ENCODE measurements at regions not wholly inside any gene's neighbourhood (a gene's known extent, or its start where the extent isn't known, plus 50 kb on each side); places are given as distances from the start of the nearest gene placed in this dataset.
A peak's percentile ranks its signal among the peaks of the same experiment; 100 is the strongest.

DNA sequence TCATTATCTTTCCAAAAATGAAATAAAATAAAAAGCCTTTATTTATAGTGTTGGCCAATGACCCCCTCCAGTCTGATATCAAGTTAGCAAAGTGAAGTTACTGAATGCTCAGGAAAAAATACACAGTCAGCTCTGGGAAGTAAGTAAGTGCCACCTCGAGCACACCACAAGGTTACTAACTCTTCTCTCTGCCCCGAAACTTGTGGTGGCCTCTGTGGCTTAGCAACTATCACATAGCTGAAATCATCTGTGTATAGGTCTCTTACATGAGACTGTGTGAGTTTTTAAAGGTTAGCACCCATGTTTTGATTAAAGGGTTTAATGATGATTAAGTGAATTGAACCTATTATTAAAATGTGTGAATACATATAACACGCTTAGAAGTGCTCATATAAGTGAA lies 161.4 kb upstream of the KLF4 start:
- DNase-seq = no peak

GRCh38 chr9:107650321-107650720 lies 160.8 kb upstream of the KLF4 start:
- no peak for DNase-seq

GRCh38 chr9:107648153-107648715 lies 158.7 kb upstream of the KLF4 start:
- no peak for DNase-seq

- DNase-seq = no peak
These were observed 158.0 kb upstream of the KLF4 start for GRCh38 chr9:107647611-107648010.

GRCh38 chr9:107647141-107647540 lies 157.6 kb upstream of the KLF4 start:
- DNase-seq = no peak

GRCh38 chr9:107645464-107645833 lies 155.9 kb upstream of the KLF4 start:
- DNase-seq = no peak

DNA sequence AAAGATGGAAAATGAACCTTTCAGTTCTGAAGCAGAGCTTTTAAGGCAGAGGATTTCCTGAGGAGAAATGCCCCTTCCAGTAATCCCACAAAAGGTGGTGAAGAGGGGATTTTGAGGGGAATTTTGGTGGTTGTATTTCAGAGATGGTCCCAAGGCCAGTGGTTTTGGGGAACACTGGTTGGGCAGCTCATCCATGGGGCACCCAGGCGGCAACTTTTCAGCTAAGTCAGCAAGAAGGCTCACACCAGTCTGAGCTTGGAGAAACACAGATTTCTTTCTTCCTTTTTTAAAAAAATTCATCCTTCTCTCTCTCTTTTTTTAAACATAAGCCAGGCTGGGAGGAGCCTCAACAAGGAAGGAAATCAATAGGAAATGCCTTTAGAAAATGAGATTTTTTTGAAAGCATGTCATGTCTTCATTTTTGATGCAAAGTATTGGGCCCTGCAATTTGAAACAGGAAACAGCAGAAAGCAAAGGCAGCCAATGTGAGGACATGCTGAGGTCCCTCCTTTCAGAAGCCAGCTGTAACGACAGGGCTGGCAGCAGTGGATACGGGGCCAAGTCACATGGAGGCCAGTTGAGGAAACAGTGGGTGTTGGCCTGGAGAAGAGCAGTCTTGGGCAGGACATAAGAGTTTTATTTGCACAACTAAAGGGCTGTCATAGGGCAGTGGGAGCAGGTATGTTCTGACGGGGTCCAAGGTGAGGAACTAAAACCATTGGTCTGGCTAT lies 155.3 kb upstream of the KLF4 start:
- peak; percentile 76 for DNase-seq

- DNase-seq = no peak
These were observed 149.9 kb upstream of the KLF4 start for GRCh38 chr9:107639426-107639825.

GRCh38 chr9:107638521-107639310 lies 149.1 kb upstream of the KLF4 start:
- DNase-seq = peak; percentile 53

GRCh38 chr9:107637421-107638420 lies 148.2 kb upstream of the KLF4 start:
- DNase-seq = peak; percentile 99

GRCh38 chr9:107636571-107637381 lies 147.2 kb upstream of the KLF4 start:
- DNase-seq = no peak

DNA sequence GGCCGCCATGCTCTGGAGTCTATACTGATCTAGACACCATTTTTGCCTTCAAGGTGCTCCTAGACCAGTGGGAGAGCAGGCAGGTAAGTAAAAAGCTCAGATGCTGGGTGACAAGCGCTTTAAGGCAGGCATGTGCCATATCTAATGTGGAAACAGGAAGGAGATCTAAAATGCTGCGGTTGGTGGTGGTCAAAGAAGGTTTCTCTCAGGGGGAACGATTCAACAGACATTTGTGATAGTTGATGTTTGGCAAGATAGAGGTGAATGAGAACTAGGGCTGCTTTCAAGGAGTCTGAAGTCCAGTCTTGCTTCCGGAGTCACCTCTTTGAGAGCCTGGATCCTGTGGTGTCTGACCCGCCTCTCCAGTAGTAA lies 146.2 kb upstream of the KLF4 start:
- DNase-seq = no peak

GRCh38 chr9:107635101-107635802 lies 145.7 kb upstream of the KLF4 start:
- no peak for DNase-seq

- no peak for DNase-seq
These were observed 143.8 kb upstream of the KLF4 start for GRCh38 chr9:107633406-107633805.

GRCh38 chr9:107632661-107633060 lies 143.1 kb upstream of the KLF4 start:
- no peak for DNase-seq

DNA sequence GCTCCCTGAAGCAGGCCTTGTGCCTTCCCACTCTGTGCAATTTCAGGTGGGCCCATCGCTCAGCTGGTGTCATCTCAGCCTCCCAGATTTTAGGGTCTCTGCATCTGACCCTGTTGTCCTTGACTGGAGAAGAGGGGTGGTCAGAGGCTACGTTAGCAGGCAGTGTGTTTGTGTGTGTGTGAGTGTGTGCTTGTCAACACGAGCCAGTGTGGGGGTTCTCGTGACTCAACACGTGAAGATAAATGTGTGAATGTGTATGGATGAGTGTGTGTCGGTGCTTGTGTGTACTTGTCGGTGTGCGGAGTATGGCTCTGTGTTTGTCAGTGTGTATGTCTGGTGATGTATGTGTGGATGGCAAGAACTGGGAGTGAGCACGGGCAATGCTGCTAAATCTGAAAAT lies 142.6 kb upstream of the KLF4 start:
- no peak for DNase-seq

- no peak for DNase-seq
These were observed 142.2 kb upstream of the KLF4 start for GRCh38 chr9:107631788-107632187.

DNA sequence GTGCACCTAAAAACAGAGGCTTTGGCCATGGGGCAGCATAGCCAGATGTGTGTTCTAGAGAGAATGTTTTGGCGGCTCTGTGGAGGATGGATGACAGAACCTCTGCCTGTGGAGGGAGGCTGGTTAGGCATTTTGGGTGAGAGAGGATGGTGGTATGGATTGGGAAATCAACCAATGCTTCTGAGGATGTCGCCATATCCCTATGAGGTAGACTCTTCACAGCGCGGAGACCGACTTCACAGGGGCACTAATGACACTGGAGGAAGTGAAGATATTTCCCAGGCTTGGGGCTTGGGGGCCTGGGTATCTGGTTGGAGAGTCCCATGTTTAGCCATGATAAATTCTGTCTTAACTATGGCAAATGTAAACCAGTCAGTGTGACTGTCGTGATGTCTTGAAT lies 140.6 kb upstream of the KLF4 start:
- no peak for DNase-seq

- no peak for DNase-seq
These were observed 138.9 kb upstream of the KLF4 start for GRCh38 chr9:107628444-107628843.

DNA sequence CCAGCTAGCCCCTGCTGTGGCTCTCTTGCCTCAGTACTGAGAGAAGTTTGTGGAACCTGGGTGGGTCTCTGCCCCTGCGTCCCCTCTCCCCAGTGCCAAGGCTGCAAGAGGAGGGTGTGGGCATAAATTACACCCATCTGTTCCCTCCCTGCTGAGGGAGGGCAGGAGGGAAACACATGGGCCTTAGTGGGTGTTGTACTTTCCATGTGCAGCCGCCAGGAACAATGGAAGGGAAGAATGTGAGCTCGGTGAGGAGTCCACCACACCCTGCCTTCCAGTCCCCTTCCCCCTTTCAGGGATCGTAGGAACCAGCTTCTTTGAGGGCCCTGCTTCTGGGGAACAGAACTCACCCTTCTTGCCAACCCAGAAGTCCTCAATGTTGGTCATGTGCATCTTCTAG lies 138.2 kb upstream of the KLF4 start:
- DNase-seq = no peak

GRCh38 chr9:107626118-107626517 lies 136.5 kb upstream of the KLF4 start:
- no peak for DNase-seq

Measured in dermis blood vessel endothelial cell (primary cell).